ENCODE measurements at regions not wholly inside any gene's neighbourhood (a gene's known extent, or its start where the extent isn't known, plus 50 kb on each side); places are given as distances from the start of the nearest gene placed in this dataset.

DNA sequence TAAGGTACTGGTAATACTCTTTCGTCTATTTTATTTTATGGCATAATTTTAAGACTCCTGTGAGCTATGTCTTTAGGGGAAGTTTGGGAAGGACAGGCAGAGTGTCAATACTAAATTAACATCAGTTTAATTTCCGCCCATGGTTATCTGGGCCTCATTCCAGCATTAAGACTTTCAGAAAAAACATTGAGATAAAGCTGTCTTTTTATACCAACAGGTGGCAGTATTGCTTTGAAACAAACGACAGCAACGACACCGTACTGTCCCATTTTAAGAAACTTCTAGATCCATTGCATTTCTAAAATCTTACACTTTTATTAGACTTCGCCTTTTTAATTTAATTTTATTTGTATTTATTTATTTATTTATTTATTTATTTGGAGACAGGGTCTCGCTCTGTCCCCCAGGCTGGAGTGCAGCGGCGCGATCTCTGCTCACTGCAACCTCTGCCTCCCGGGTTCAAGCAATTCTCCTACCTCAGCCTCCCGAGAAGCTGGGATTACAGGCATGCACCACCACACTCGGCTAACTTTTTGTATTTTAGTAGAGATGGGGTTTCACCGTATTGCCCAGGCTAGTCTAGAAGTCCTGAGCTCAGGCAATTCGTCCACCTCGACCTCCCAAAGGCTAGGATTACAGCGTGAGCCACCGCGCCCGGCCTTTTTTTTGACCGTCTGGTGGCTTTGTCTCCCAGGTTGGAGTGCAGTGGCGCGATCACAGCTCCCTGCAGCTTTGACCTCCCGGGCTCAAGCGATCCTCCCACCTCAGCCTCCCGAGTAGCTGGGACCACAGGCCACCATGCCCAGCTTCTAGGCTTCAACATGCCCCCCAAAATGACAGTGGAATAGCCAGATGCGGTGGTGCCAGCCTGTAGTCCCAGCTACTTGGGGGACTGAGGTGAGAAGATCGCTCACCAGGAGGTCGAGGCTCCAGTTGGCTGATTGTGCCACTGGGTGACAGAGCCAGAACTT, 78.7 kb upstream of the C1GALT1 start:
- DNase-seq (ENCODE audit: low spot score) (no peak), ATAC-seq (peak; percentile 76)
- intact Hi-C loops (cut with DNase I), result no loop called here

DNA sequence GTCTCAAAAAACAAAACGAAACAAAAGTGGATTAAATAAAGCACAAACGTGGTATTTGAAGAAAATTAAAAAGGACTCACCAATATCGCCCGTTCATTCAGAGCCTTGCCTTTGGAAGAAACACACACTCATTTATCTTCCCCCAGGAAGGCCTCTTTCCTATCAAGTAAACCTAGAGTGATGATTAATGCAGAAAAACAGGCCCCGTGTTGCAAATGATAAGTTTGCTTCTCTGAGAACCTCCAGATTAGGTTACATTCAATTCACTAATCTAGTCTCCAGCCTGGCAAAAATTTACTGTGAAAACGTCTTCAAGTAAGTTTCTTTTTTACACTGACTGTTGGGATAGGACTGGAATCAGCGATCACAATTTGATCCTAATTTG, 78.0 kb upstream of the C1GALT1 start:
- ATAC-seq (no peak), DNase-seq (ENCODE audit: low spot score) (no peak)
- intact Hi-C loops (cut with DNase I), result no loop called here

DNA sequence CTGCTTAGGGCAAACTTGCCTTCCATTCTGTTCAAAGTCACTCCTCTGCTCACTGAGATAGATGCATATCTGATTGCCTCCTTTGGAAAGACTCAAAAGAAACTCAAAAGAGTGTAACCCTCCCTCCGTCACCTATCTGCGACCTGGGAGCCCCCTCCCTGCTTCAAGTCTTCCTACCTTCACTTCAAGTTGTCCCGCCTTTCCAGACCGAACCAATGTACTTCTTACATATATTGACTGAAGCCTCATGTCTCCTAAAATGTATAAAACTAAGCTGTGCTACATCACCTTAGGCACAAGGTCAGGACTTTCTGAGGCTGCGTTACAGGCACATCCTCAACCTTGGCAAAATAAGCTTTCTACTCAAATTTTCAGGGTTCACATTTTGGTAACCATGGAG, 77.4 kb upstream of the C1GALT1 start:
- DNase-seq (ENCODE audit: low spot score) (no peak), ATAC-seq (no peak)
- intact Hi-C loops (cut with DNase I), result no loop called here

DNA sequence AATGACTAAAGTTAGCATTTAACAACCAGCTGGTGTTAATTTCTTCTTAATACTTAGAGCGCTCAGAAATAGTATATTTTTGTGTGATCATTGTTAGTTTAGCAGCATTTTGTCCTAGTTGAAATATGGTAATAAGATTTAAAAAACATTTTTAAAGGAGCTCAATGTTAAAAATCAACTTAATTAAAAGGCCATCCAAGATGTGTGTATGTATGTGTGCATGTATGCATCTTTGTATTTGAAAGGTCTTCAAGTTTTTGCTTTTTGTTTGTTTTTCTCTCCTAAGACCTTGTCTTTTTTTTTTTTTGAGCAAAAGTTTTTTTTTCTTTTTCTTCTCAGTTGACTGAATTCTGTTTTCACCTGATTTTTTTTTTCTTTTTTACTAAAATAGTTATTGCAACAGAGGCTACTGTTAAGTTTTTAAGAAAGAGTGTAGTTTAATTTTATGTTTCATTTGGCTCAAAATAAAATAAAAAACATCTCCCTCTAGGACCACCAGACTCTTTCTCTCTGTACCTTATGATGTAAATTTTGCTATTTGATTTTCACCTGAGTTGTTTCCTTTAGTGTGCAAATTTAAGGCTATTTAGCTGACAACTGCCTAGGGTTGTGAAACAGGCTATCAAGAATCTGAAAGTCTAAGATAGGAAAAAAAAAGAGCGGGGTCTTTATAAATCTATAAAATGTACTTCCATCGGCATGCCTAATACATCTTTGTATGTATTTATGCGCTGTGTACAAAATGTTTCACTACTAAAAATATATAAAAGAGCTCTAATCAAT, 76.4 kb upstream of the C1GALT1 start:
- no peak for DNase-seq (ENCODE audit: low spot score)
- intact Hi-C loops (cut with DNase I), result no loop called here
- no peak for ATAC-seq

DNA sequence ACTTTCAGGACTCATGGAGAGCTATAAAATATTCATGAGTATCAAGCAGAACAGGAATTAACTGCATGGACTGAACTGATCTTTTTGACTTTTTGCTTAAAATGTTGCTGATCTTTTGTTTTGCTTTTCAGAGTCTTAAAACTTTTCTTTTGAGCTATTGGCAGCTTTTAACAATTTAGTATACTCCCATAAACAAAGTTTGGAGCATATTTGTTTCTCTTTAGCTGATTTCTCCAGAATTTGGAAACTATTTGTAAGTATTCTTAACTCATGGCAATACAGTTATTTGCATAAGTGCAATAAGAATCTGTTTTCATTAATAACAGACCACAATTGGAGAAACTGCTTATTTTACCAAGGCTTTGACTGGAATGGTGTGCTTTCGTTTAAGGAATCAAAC, 73.4 kb upstream of the C1GALT1 start:
- no peak for ATAC-seq
- intact Hi-C loops (cut with DNase I), result no loop called here

DNA sequence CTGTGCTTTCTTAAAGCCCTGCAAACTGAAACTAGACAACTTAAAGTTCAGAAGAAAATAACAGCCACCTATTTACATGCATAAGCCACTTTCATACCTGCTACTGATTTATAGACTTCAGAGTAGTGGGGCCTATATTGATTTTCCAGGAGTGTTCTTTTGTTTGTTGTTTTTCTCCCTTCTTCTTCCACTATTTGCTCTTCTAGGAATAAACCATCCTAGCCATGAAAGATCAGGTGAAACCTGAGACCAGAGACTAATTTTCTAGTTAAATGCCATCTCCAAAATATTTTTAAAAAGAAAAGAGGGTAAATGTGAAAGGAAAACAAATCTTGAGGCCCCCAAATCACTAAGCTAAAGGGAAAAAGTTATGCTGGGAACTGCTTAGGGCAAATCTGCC, 72.4 kb upstream of the C1GALT1 start:
- no peak for DNase-seq (ENCODE audit: low spot score)
- intact Hi-C loops (cut with DNase I), result no loop called here

More for the DNA sequence above, 73.4 kb upstream of the C1GALT1 start:
- DNase-seq (ENCODE audit: low spot score), result no peak

DNA sequence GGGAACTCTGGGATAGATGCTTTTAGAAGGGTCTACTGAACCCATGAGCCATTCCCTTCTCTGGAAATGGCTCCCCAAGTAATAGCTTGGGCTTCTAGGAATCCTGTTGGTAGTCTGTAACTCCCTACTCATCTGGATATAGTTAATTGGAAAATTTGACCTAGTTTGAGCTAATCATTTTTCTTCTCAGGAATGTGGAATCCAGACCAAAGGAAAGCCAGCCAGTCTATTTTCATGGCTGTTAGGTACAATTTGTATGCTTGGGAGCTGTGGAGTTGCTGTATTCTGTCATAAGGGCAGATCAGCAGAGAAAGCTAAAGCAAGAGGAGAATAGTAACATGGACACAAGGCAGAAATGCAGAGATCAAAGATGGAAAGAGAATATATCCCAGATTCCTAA, 71.6 kb upstream of the C1GALT1 start:
- intact Hi-C loops (cut with DNase I), result no loop called here
- ATAC-seq, result no peak
- DNase-seq (ENCODE audit: low spot score), result no peak

More for the DNA sequence above, 72.4 kb upstream of the C1GALT1 start:
- no peak for ATAC-seq

DNA sequence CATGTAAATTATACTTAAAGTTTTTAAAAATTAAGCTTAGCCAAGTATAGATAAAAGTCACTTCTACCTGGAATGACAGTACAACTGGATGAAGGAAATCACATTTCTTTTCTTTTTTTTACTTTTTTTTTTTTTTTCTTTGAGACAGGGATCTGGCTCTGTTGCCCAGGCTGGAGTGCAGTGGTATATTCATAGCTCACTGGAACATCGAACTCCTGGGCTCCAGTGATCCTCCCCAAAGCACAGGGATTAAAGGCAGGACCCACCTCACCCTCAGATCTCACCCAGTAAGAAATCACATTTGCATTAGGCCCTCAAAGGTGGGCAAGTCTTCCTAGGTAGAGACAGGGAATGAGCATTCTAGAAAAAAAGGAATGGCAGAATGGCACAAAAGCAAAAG, 69.5 kb upstream of the C1GALT1 start:
- intact Hi-C loops (cut with DNase I), result no loop called here

DNA sequence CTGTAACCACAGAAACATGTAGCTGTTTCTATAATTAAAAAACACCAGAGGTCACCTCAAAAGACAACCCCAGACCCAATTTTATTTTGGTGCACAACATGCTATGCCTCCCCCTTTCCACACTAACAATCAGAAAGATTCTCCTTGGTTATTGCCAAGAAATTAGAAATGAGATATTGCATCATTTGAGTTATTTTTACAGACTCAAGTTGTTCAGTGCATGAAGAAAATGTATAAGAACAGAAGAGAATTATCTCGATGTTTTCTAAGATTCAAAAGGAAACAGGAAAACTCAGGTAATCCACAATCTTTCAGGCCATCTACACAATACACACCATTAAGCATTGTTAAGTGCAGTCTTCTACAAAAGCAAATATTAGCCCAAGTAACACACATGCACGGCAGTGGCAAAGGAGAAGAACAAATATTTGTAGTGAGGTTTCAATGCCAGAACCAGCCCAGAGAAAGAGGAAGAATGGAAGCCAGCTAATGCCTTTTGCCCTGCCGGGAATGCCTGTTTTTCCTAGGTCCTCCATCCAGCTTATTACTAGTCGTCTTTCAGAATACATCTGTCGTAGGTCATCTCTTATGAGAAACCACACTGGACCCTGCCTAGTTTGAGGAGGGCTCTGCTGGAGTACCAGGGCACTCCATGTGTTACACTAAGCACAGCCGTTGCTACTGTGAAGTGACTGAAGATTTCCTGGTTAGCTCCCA, 67.6 kb upstream of the C1GALT1 start:
- ATAC-seq, result no peak
- DNase-seq (ENCODE audit: low spot score), result no peak
- intact Hi-C loops (cut with DNase I), result no loop called here

More for the DNA sequence above, 69.5 kb upstream of the C1GALT1 start:
- ATAC-seq, result no peak
- no peak for DNase-seq (ENCODE audit: low spot score)

DNA sequence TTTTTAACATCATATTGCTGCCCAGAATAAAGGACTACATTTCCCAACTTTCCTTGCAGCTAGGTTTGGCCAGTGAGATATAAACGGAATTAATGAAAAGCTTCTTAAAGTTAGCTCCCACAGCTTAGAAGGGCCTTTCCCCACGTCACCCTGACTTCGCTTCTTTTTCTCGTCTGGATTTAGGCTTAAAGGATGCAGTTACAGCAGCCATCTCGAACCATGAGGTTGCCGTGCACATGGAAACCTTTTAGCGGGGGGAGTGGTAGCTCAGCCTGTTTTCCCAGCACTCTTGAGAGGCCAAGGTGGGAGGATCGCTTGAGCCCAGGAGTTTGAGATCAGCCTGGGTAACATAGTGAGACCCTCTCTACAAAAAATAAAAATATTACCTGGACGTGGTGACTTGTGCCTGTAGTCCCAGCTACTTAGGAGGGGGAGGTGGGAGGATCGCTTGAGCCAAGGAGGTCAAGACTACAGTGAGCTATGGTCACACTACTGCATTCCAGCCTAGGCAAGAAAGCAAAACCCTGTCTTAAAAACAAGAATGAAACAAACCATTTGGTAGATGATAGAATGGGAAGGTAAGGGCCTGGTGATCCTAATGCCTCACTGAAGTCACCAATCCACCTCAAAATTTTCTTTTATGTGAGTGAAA, 64.3 kb upstream of the C1GALT1 start:
- intact Hi-C loops (cut with DNase I), result no loop called here
- ATAC-seq (no peak), DNase-seq (ENCODE audit: low spot score) (no peak)

DNA sequence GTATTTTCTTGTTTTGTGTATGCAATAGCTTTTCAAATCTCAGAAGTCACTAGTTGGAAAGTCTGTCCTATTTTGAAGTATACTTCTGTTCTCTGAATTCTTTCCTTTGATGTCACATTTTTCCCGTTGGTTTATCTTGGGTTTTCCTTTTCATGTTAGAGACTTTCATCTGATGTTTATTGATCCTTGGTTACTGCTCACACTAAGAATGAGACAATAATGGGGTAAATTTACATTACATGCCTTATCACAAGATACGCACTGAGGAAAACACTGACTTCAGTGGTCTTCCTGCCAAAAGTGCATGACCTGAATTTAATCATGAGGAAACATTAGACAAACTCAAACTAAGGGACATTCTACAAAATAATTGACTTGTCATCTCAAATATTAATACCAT, 63.5 kb upstream of the C1GALT1 start:
- intact Hi-C loops (cut with DNase I), result no loop called here
- ATAC-seq (no peak), DNase-seq (ENCODE audit: low spot score) (no peak)

DNA sequence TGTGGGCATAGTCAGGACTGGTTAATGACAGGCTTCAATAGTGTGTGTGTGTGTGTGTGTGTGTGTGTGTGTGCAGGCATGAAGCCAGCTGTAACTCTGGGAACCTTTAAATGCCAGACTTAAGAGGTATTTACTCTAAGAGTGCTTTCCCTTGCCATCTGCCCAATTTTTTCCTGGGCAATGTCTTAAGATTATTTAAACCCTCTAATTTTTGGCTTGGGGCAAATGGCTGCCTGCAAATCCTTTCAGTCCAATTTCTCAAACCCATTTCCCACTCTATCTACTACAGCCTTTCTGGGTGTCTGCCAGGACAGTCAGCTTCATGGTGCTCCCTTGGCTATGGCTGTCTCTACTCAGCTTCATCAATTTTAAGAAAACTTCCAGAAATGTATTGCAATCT, 62.6 kb upstream of the C1GALT1 start:
- intact Hi-C loops (cut with DNase I), result no loop called here
- no peak for ATAC-seq
- no peak for DNase-seq (ENCODE audit: low spot score)

DNA sequence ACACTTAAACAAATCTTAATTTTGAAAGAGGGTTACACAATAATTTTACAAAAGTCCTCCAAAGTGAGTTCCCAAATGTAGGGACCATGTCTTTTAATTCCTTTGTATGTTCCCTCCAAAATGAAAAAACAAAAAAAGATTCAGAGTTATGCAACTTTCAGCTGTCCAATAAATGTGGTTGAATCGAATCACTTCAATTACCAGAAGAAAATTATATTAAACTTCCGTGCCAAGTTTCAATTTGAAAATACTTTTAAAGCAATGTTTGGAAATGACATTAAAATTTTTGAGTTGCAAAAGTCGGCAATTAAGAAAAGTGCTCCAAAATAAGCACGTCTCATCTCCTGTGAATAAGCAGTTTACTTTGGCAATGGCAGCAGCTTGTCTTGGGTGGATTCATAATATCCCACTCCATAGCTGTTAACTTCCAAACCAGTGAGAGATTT, 60.3 kb upstream of the C1GALT1 start:
- ATAC-seq (peak; percentile 97), DNase-seq (ENCODE audit: low spot score) (no peak)
- intact Hi-C loops (cut with DNase I), result no loop called here

DNA sequence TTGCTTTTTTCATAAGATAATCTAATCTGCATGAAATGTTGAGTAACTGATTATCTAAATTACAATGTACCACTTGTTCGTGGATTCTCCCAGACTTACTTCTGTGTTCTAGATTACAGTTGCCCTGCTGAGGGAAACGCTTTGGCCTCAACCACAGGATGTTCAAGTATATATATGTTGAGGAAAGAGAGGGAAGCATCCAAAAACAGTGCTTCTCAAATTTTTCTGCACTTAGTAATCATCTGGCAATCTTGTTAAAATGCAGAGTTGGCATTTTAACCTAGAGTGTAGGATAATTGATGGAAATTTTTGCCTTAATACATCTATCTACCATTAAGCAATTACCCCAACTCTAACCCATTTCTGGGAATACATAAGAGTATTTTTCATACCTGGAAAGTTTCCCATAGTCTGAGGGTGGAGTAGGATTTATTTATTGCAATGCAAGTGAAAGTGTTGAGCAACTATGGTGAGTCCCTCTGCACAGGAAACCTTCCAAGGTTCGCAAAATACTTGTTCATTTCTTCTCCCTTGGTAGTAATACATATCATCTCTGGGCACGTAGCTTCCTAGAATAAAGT, 59.6 kb upstream of the C1GALT1 start:
- intact Hi-C loops (cut with DNase I), result no loop called here
- peak; percentile 80 for ATAC-seq
- no peak for DNase-seq (ENCODE audit: low spot score)

DNA sequence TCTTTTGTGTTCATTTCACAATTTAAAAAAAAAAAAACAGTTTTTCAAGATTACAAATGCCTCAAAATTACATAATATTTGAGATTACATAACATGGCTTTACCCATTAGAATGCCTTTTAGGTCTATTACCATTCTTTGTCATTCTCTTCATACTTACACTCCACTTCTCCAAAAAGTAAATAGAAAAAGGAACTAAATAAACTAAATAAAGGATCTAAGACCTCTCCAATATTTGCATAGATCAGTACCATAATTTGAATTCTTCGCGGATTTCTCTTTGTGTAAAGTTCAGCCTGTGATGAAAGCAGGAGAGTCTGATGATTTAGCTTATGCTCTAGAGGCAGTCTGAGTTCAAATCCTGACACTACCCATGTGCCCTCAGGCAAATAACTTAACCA, 56.4 kb upstream of the C1GALT1 start:
- ATAC-seq (no peak), DNase-seq (ENCODE audit: low spot score) (no peak)
- intact Hi-C loops (cut with DNase I), result no loop called here

DNA sequence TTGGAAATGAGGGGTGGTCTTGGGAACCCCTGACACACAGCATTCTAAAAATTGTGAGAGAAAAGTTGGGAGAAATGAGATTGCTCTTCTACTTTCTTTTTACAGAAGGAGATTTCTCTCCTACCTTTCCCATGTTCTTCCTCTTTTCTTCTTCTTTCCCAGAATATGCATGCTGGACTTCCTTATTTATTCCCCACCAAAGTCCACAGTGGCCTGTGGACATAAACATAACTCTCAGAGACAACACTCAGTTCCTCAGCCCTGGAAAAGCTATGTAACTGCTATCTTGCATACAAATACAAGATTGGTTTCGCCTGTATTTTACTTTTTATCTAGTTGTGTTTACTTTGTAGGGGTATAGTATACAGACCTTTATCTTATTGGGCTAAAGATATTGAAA, 54.6 kb upstream of the C1GALT1 start:
- ATAC-seq, result no peak
- no peak for DNase-seq (ENCODE audit: low spot score)

DNA sequence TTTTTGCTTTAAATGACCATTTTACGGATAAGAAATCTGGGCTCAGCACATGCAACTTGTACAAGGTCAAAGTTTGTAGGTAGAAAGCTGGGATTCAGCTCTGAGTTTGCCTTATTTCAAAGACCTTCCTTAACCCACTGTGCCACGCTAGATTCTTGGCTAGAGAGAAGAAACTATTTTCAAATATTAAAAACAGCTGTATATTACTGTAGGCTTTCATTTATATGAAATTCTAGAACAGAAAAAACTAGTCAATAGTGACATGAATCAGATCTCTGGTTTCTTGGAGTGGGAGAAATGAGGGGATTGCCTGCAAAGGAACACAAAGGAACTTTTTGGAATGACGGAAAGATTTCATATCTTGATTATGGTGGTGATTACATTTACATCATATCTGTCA, 53.0 kb upstream of the C1GALT1 start:
- ATAC-seq, result no peak
- intact Hi-C loops (cut with DNase I), result no loop called here

More for the DNA sequence above, 54.6 kb upstream of the C1GALT1 start:
- intact Hi-C loops (cut with DNase I), result no loop called here

DNA sequence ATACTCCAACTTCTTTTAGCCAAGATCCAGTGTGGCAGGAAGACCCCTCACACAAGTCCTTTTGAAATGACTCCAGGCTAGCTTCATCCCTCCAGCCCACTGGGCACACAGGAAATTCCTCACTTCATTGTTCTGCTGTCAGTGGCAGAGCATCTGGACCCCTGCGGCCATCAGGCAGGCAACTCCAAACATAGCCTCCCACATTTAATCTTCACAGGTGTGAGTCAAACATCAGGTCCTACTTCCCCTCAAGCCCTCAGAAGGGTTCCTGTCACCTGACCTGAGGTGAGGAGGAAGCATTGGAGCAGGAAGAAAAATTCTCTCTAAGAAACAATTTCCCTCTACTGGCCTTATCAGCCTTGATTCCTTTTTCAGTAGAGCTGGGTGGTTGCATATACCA, 51.1 kb upstream of the C1GALT1 start:
- intact Hi-C loops (cut with DNase I), result no loop called here

More for the DNA sequence above, 53.0 kb upstream of the C1GALT1 start:
- DNase-seq (ENCODE audit: low spot score), result no peak

More for the DNA sequence above, 51.1 kb upstream of the C1GALT1 start:
- DNase-seq (ENCODE audit: low spot score), result no peak
- ATAC-seq, result no peak

Data from sciatic nerve (tissue), 2 donors.